GM13977 (cell line): ENCODE measurements at regions not wholly inside any gene's neighbourhood (a gene's known extent, or its start where the extent isn't known, plus 50 kb on each side); places are given as distances from the start of the nearest gene placed in this dataset.

ENCODE experiments used
- DNase-seq: peaks from one replicate; pipeline ENCODE4 v3.0.0; 2012; ENCODE audit warnings: low spot score
- CTCF ChIP-seq: IDR thresholded peaks from 2 replicates; pipeline ENCODE4 v1.5.1; 2012; ENCODE audit warnings: mild to moderate bottlenecking, control low read depth; ENCODE audit not compliant: insufficient read depth; ENCODE audit errors: extremely low read depth, missing control alignments
- in situ Hi-C: fragments of 300-500 bp; cut with MboI; formaldehyde crosslinking; loops from one replicate; pipeline ENCODE4 v1.12.0; 2022; ENCODE audit warnings: low sequenced_read_pairs, low pct_unique_long_range_greater_than_20kb, mixed read lengths, inconsistent platforms; ENCODE audit not compliant: unreplicated experiment

- no peak for DNase-seq
These were observed 78.5 kb downstream of the KIF4B start for GRCh38 chr5:155091768-155092717.

GRCh38 chr5:155094455-155094854 lies 80.9 kb downstream of the KIF4B start:
- DNase-seq: no peak
- no peak for TF ChIP-seq CTCF
- in situ Hi-C loops: no loop called here

More at GRCh38 chr5:155091768-155092717, 78.5 kb downstream of the KIF4B start:
- TF ChIP-seq CTCF: no peak
- in situ Hi-C loops: no loop called here

- in situ Hi-C loops: no loop called here
- DNase-seq: no peak
- TF ChIP-seq CTCF: no peak
These were observed 84.4 kb downstream of the KIF4B start for GRCh38 chr5:155097995-155098394.

GRCh38 chr5:155098433-155098832 lies 84.9 kb downstream of the KIF4B start:
- in situ Hi-C loops: no loop called here
- no peak for TF ChIP-seq CTCF
- DNase-seq: no peak

GRCh38 chr5:155101697-155102096 lies 88.1 kb downstream of the KIF4B start:
- TF ChIP-seq CTCF: no peak
- DNase-seq: no peak
- in situ Hi-C loops: no loop called here

- in situ Hi-C loops: no loop called here
- no peak for DNase-seq
- TF ChIP-seq CTCF: no peak
These were observed 89.6 kb downstream of the KIF4B start for GRCh38 chr5:155103146-155103545.
